GM19035 (cell line): ENCODE measurements at regions not wholly inside any gene's neighbourhood (a gene's known extent, or its start where the extent isn't known, plus 50 kb on each side); places are given as distances from the start of the nearest gene placed in this dataset.

ENCODE experiments used
- ATAC-seq: cut with Tn5 transposase; IDR thresholded peaks from one replicate; pipeline ENCODE4 v1.9.1; 2021; ENCODE audit not compliant: unreplicated experiment

GRCh38 chr4:181465826-181466225, 777.4 kb upstream of the TENM3 start:
- no peak for ATAC-seq

- no peak for ATAC-seq
Measured at GRCh38 chr4:181468451-181468850, 774.8 kb upstream of the TENM3 start.

GRCh38 chr4:181470306-181470705, 772.9 kb upstream of the TENM3 start:
- ATAC-seq, result no peak

GRCh38 chr4:181475359-181475758, 767.8 kb upstream of the TENM3 start:
- no peak for ATAC-seq

- ATAC-seq, result no peak
Measured at GRCh38 chr4:181475781-181476507, 767.3 kb upstream of the TENM3 start.

GRCh38 chr4:181476508-181476890, 766.7 kb upstream of the TENM3 start:
- ATAC-seq, result no peak

- ATAC-seq, result no peak
Measured at GRCh38 chr4:181477591-181477990, 765.6 kb upstream of the TENM3 start.

- no peak for ATAC-seq
Measured at GRCh38 chr4:181478656-181479055, 764.5 kb upstream of the TENM3 start.

- no peak for ATAC-seq
Measured at GRCh38 chr4:181479141-181479540, 764.1 kb upstream of the TENM3 start.

- ATAC-seq, result no peak
Measured at GRCh38 chr4:181484396-181484795, 758.8 kb upstream of the TENM3 start.

- no peak for ATAC-seq
Measured at GRCh38 chr4:181488926-181489325, 754.3 kb upstream of the TENM3 start.

GRCh38 chr4:181498148-181498547, 745.1 kb upstream of the TENM3 start:
- ATAC-seq, result no peak

- no peak for ATAC-seq
Measured at GRCh38 chr4:181502611-181503010, 740.6 kb upstream of the TENM3 start.

- ATAC-seq, result no peak
Measured at GRCh38 chr4:181503687-181504390, 739.4 kb upstream of the TENM3 start.

- ATAC-seq, result no peak
Measured at GRCh38 chr4:181504924-181505323, 738.3 kb upstream of the TENM3 start.

- no peak for ATAC-seq
Measured at GRCh38 chr4:181507180-181507835, 735.9 kb upstream of the TENM3 start.

GRCh38 chr4:181507938-181508337, 735.3 kb upstream of the TENM3 start:
- ATAC-seq, result no peak

GRCh38 chr4:181508601-181509000, 734.6 kb upstream of the TENM3 start:
- no peak for ATAC-seq

- ATAC-seq, result no peak
Measured at GRCh38 chr4:181509073-181509472, 734.1 kb upstream of the TENM3 start.

- ATAC-seq, result no peak
Measured at GRCh38 chr4:181517491-181517890, 725.7 kb upstream of the TENM3 start.

- ATAC-seq, result no peak
Measured at GRCh38 chr4:181520790-181521189, 722.4 kb upstream of the TENM3 start.

GRCh38 chr4:181523973-181524372, 719.2 kb upstream of the TENM3 start:
- no peak for ATAC-seq
